Fibroblast of lung (primary cell): ENCODE measurements at regions not wholly inside any gene's neighbourhood (a gene's known extent, or its start where the extent isn't known, plus 50 kb on each side); places are given as distances from the start of the nearest gene placed in this dataset.

Experiments
- CTCF ChIP-seq, 2 donors: IDR thresholded peaks in 1 of 2; conservative IDR thresholded peaks in 1 of 2; 1 replicate in 1 of 2; 2 replicates in 1 of 2; pipeline ENCODE4 v1.5.1; 2011 to 2012; ENCODE audit warnings: low read length in 2 of 2, control low read depth in 1 of 2, inconsistent platforms in 1 of 2, low read depth in 1 of 2, mild to moderate bottlenecking in 1 of 2
- EZH2 ChIP-seq: IDR thresholded peaks from 2 replicates; pipeline ENCODE4 v1.5.1; 2012; ENCODE audit warnings: low read length, control low read depth, mild to moderate bottlenecking; ENCODE audit errors: missing control alignments

DNA sequence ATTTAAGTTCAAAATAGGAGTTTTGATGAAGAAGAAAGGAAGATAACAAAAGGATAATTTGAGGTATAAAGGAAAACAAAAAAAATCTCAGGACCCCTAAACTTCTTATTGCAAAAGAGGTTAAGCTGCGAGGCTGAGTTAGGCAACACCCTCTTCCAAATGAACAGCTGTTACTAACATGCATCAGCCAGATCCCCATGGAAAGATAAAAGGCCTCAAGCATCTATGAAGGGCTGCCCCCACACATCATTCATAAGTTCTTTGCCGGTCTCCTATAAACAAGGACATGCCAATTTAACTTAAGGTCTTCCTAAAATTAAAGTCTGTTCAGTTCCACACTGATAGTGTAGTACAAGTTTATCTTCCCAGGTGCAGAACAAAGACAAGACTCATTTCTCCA, 75.8 kb upstream of the IMMP2L start:
- no peak for TF ChIP-seq CTCF (conservative IDR thresholded peaks at IDR 0.05 in 1 of 2, IDR thresholded peaks at IDR 0.05 in 1 of 2; ENCODE audit: low read depth in 1 of 2, low read length in 2 of 2)
- TF ChIP-seq EZH2: no peak
